ENCODE measurements at regions not wholly inside any gene's neighbourhood (a gene's known extent, or its start where the extent isn't known, plus 50 kb on each side); places are given as distances from the start of the nearest gene placed in this dataset.
A peak's percentile ranks its signal among the peaks of the same experiment; 100 is the strongest.

GRCh38 chr7:22894546-22894945 lies 71.9 kb upstream of the TOMM7 start:
- no peak for ATAC-seq (replicated peaks in 1 of 4)

GRCh38 chr7:22890773-22891172 lies 68.1 kb upstream of the TOMM7 start:
- Mint-ChIP-seq H3K27me3 (peaks cover 0 to 16% of the 10 kb centered on the region in 2 donors), H3K27ac (no peak overlapping the region), H3K9me3 (no peaks in the 10 kb centered on the region), H3K4me1 (peaks cover 7% of the 10 kb centered on the region in 3 donors), H3K4me3 (no peak overlapping the region), H3K36me3 (no peaks in the 10 kb centered on the region)
- Histone ChIP-seq H3K27ac (ENCODE audit: low read length) (no peak overlapping the region), H3K4me1 (ENCODE audit: control insufficient read depth in 1 of 2, extremely low read depth in 1 of 2, insufficient read depth in 2 of 2, low read length in 2 of 2) (peaks cover 1 to 4% of the 10 kb centered on the region in 2 experiments), H3K9me3 (no peaks in the 10 kb centered on the region), H3K36me3 (ENCODE audit: control insufficient read depth in 2 of 2, extremely low read depth in 1 of 2, insufficient read depth in 1 of 2, low read length in 1 of 2) (no peaks in the 10 kb centered on the region), H3K27me3 (replicated peaks in 1 of 2; ENCODE audit: control insufficient read depth in 2 of 2, extremely low read depth in 1 of 2, insufficient read depth in 2 of 2, low read length in 1 of 2) (peaks cover 0 to 10% of the 10 kb centered on the region in 2 experiments), H3K4me3 (ENCODE audit: control insufficient read depth in 1 of 2, extremely low read depth in 1 of 2, low read length in 1 of 2) (no peak overlapping the region)
- WGBS (ENCODE audit: insufficient coverage) = 100% methylated on average over 2 of the region's 4 CpGs
- ChIA-PET POLR2A (no interaction called here), CTCF (no interaction called here)
- ATAC-seq (replicated peaks in 1 of 4) = no peak
- no peak for DNase-seq

More at GRCh38 chr7:22894546-22894945, 71.9 kb upstream of the TOMM7 start:
- no peaks in the 10 kb centered on the region for H3K36me3 ChIP-seq (ENCODE audit: control insufficient read depth in 2 of 2, extremely low read depth in 1 of 2, insufficient read depth in 1 of 2, low read length in 1 of 2)
- H3K27me3 Mint-ChIP-seq = peaks cover 0 to 26% of the 10 kb centered on the region in 2 donors
- WGBS (ENCODE audit: insufficient coverage) = 86% methylated on average over 1 of the region's 10 CpGs
- no peak overlapping the region for H3K4me3 ChIP-seq (ENCODE audit: control insufficient read depth in 1 of 2, extremely low read depth in 1 of 2, low read length in 1 of 2)
- H3K27me3 ChIP-seq (replicated peaks in 1 of 2; ENCODE audit: control insufficient read depth in 2 of 2, extremely low read depth in 1 of 2, insufficient read depth in 2 of 2, low read length in 1 of 2) = peaks cover 0 to 17% of the 10 kb centered on the region in 2 experiments
- no peaks in the 10 kb centered on the region for H3K4me1 Mint-ChIP-seq
- H3K9me3 Mint-ChIP-seq = no peaks in the 10 kb centered on the region
- no peaks in the 10 kb centered on the region for H3K36me3 Mint-ChIP-seq
- no peaks in the 10 kb centered on the region for H3K9me3 ChIP-seq
- ChIA-PET CTCF (no interaction called here), POLR2A (no interaction called here)
- no peak overlapping the region for H3K27ac Mint-ChIP-seq
- no peak overlapping the region for H3K27ac ChIP-seq (ENCODE audit: low read length)
- DNase-seq = no peak
- no peak overlapping the region for H3K4me3 Mint-ChIP-seq
- no peaks in the 10 kb centered on the region for H3K4me1 ChIP-seq (ENCODE audit: control insufficient read depth in 1 of 2, extremely low read depth in 1 of 2, insufficient read depth in 2 of 2, low read length in 2 of 2)

- ChIA-PET POLR2A (interaction anchor here (0.6 kb wide), 4 partner anchors 32 to 190 kb away, joined by 4 to 8 read pairs (median 5); no protein-coding TSS in a partner anchor), CTCF (interaction anchor here (0.6 to 0.7 kb wide), 3 partner anchors 18 to 1701 kb away, joined by 3 read pairs; no protein-coding TSS in a partner anchor)
- no peaks in the 10 kb centered on the region for H3K36me3 Mint-ChIP-seq
- no CpG with 5 or more reads among the region's 1 CpG for WGBS (ENCODE audit: insufficient coverage)
- DNase-seq (peak in 32 of 35 experiments; percentile 5 to 56 (median 26)), ATAC-seq (replicated peaks in 1 of 4) (peak; percentile 69 to 92 (median 88))
- Histone ChIP-seq H3K27ac (ENCODE audit: low read length) (no peak overlapping the region), H3K27me3 (replicated peaks in 1 of 2; ENCODE audit: control insufficient read depth in 2 of 2, extremely low read depth in 1 of 2, insufficient read depth in 2 of 2, low read length in 1 of 2) (peaks cover 0 to 6% of the 10 kb centered on the region in 2 experiments), H3K9me3 (no peaks in the 10 kb centered on the region), H3K4me3 (ENCODE audit: control insufficient read depth in 1 of 2, extremely low read depth in 1 of 2, low read length in 1 of 2) (no peak overlapping the region), H3K36me3 (ENCODE audit: control insufficient read depth in 2 of 2, extremely low read depth in 1 of 2, insufficient read depth in 1 of 2, low read length in 1 of 2) (no peaks in the 10 kb centered on the region), H3K4me1 (ENCODE audit: control insufficient read depth in 1 of 2, extremely low read depth in 1 of 2, insufficient read depth in 2 of 2, low read length in 2 of 2) (peaks cover 2 to 5% of the 10 kb centered on the region in 2 experiments)
- H3K4me3 Mint-ChIP-seq = peak overlapping the region in 1 of 3 donors; percentile 40
- H3K27ac Mint-ChIP-seq = peak overlapping the region; percentile 73 to 83
- H3K27me3 Mint-ChIP-seq = no peaks in the 10 kb centered on the region
- no peaks in the 10 kb centered on the region for H3K9me3 Mint-ChIP-seq
- peaks cover 9 to 19% (median 14%) of the 10 kb centered on the region in 3 donors for H3K4me1 Mint-ChIP-seq
These were observed 63.2 kb upstream of the TOMM7 start for GRCh38 chr7:22885797-22886261.

- peaks cover 2 to 5% of the 10 kb centered on the region in 2 experiments for H3K4me1 ChIP-seq (ENCODE audit: control insufficient read depth in 1 of 2, extremely low read depth in 1 of 2, insufficient read depth in 2 of 2, low read length in 2 of 2)
- peaks cover 0 to 6% of the 10 kb centered on the region in 2 experiments for H3K27me3 ChIP-seq (replicated peaks in 1 of 2; ENCODE audit: control insufficient read depth in 2 of 2, extremely low read depth in 1 of 2, insufficient read depth in 2 of 2, low read length in 1 of 2)
- H3K27ac ChIP-seq (ENCODE audit: low read length) = no peak overlapping the region
- no peaks in the 10 kb centered on the region for H3K9me3 ChIP-seq
- no peak overlapping the region for H3K4me3 ChIP-seq (ENCODE audit: control insufficient read depth in 1 of 2, extremely low read depth in 1 of 2, low read length in 1 of 2)
- CTCF ChIA-PET = interaction anchor here (0.6 kb wide), 2 partner anchors 17 to 1700 kb away, joined by 3 read pairs; no protein-coding TSS in a partner anchor
- POLR2A ChIA-PET = interaction anchor here (0.6 kb wide), 4 partner anchors 32 to 189 kb away, joined by 4 to 8 read pairs (median 5); no protein-coding TSS in a partner anchor
- Mint-ChIP-seq H3K27me3 (no peaks in the 10 kb centered on the region), H3K9me3 (no peaks in the 10 kb centered on the region), H3K27ac (peak overlapping the region; percentile 37 to 83), H3K4me3 (no peak overlapping the region), H3K4me1 (peaks cover 9 to 19% (median 14%) of the 10 kb centered on the region in 3 donors), H3K36me3 (no peaks in the 10 kb centered on the region)
- ATAC-seq (replicated peaks in 1 of 4) (peak in 1 of 4 experiments; percentile 10), DNase-seq (no peak)
- WGBS (ENCODE audit: insufficient coverage) = 100% methylated on average over 1 of the region's 5 CpGs
- no peaks in the 10 kb centered on the region for H3K36me3 ChIP-seq (ENCODE audit: control insufficient read depth in 2 of 2, extremely low read depth in 1 of 2, insufficient read depth in 1 of 2, low read length in 1 of 2)
These were observed 62.5 kb upstream of the TOMM7 start for GRCh38 chr7:22884911-22885788.

DNA sequence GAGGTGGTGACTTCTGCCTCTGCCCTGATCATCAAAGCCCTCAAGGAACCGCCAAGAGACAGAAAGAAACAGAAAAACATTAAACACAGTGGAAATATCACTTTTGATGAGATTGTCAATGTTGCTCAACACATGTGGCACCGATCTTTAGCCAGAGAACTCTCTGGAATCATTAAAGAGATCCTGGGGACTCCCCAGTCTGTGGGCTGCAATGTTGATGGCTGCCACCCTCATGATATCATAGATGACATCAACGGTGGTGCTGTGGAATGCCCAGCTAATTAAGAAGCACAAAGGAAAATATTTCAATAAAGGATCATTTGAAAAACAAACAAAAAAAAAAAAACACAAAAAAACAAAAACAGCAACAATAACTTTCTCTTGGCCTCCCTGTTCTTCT lies 59.5 kb upstream of the TOMM7 start:
- CTCF ChIA-PET = interaction anchor here in 1 of 2 donors (0.7 kb wide), 1 partner anchor 70 kb away, joined by 3 read pairs; no protein-coding TSS in a partner anchor

GRCh38 chr7:22879709-22880306 lies 57.2 kb upstream of the TOMM7 start:
- DNase-seq = no peak
- no peak overlapping the region for H3K4me3 ChIP-seq (ENCODE audit: control insufficient read depth in 1 of 2, extremely low read depth in 1 of 2, low read length in 1 of 2)
- ATAC-seq (replicated peaks in 1 of 4) = no peak
- H3K27me3 ChIP-seq (replicated peaks in 1 of 2; ENCODE audit: control insufficient read depth in 2 of 2, extremely low read depth in 1 of 2, insufficient read depth in 2 of 2, low read length in 1 of 2) = peaks cover 0 to 10% of the 10 kb centered on the region in 2 experiments
- no peaks in the 10 kb centered on the region for H3K9me3 Mint-ChIP-seq
- H3K27ac Mint-ChIP-seq = no peak overlapping the region
- no peak overlapping the region for H3K4me3 Mint-ChIP-seq
- CTCF ChIA-PET = interaction anchor here in 1 of 2 donors (0.5 kb wide), 1 partner anchor 179 kb away, joined by 8 read pairs; no protein-coding TSS in a partner anchor
- no peaks in the 10 kb centered on the region for H3K4me1 ChIP-seq (ENCODE audit: control insufficient read depth in 1 of 2, extremely low read depth in 1 of 2, insufficient read depth in 2 of 2, low read length in 2 of 2)
- H3K36me3 Mint-ChIP-seq = no peaks in the 10 kb centered on the region
- H3K9me3 ChIP-seq = no peaks in the 10 kb centered on the region
- H3K36me3 ChIP-seq (ENCODE audit: control insufficient read depth in 2 of 2, extremely low read depth in 1 of 2, insufficient read depth in 1 of 2, low read length in 1 of 2) = no peaks in the 10 kb centered on the region
- no peak overlapping the region for H3K27ac ChIP-seq (ENCODE audit: low read length)
- 50% methylated on average over 2 of the region's 8 CpGs for WGBS (ENCODE audit: insufficient coverage)
- no peaks in the 10 kb centered on the region for H3K27me3 Mint-ChIP-seq
- peaks cover 0 to 2% (median 0%) of the 10 kb centered on the region in 3 donors for H3K4me1 Mint-ChIP-seq
- POLR2A ChIA-PET = no interaction called here

More for the DNA sequence above, 59.5 kb upstream of the TOMM7 start:
- H3K9me3 Mint-ChIP-seq = no peaks in the 10 kb centered on the region
- no peaks in the 10 kb centered on the region for H3K36me3 Mint-ChIP-seq
- no peak for DNase-seq
- 50% methylated on average over 2 of the region's 3 CpGs for WGBS (ENCODE audit: insufficient coverage)
- H3K27me3 Mint-ChIP-seq = no peaks in the 10 kb centered on the region
- Histone ChIP-seq H3K27ac (ENCODE audit: low read length) (no peak overlapping the region), H3K27me3 (replicated peaks in 1 of 2; ENCODE audit: control insufficient read depth in 2 of 2, extremely low read depth in 1 of 2, insufficient read depth in 2 of 2, low read length in 1 of 2) (peaks cover 0 to 6% of the 10 kb centered on the region in 2 experiments), H3K9me3 (no peaks in the 10 kb centered on the region), H3K4me3 (ENCODE audit: control insufficient read depth in 1 of 2, extremely low read depth in 1 of 2, low read length in 1 of 2) (no peak overlapping the region), H3K36me3 (ENCODE audit: control insufficient read depth in 2 of 2, extremely low read depth in 1 of 2, insufficient read depth in 1 of 2, low read length in 1 of 2) (no peaks in the 10 kb centered on the region), H3K4me1 (ENCODE audit: control insufficient read depth in 1 of 2, extremely low read depth in 1 of 2, insufficient read depth in 2 of 2, low read length in 2 of 2) (peaks cover 2 to 5% of the 10 kb centered on the region in 2 experiments)
- peaks cover 9 to 19% (median 14%) of the 10 kb centered on the region in 3 donors for H3K4me1 Mint-ChIP-seq
- no peak overlapping the region for H3K27ac Mint-ChIP-seq
- no peak overlapping the region for H3K4me3 Mint-ChIP-seq
- POLR2A ChIA-PET = no interaction called here
- ATAC-seq (replicated peaks in 1 of 4) = no peak

Data from T-cell (primary cell).